ENCODE measurements at regions not wholly inside any gene's neighbourhood (a gene's known extent, or its start where the extent isn't known, plus 50 kb on each side); places are given as distances from the start of the nearest gene placed in this dataset.
"Not testable (repeated sequence)": the region's sequence is repeated elsewhere in the genome, so short reads cannot be mapped to it uniquely, and the experiment has no call there.

DNA sequence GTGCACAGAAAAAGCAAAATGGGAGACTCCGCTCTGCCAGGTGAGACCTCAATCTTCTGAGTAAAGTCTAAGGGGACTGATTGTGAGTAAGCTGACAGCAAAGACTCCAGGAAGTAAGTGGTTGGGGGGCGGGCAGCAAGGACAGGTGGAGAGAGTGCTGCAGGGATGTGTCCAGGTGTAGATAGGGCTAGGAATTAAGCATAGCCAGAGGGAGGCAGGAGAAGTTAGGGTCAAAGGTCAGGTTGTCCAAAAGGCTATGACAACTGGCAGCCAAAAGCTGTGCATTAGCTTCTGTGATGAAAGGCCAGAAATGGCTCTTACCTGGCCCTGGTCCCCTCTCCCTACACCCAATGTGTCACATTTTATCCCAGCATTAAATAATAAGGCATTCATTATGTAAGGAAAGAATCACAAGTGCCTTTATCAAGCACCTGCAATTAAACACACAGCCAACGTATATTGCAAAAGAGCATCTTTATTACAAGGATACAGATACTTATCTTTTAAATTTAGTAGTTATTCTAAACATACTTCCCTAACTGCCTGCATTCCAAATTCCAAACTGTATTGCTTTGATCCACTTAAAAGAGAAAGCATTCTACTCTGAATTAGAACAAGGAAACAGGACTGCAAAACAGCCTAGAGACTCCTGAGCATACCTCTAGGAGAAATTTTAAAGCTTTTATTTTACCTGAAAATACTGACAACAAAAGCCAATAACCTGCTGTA is 247.9 kb downstream of the IRS1 start:
- H3K4me1 Mint-ChIP-seq = no peaks in the 10 kb centered on the region

DNA sequence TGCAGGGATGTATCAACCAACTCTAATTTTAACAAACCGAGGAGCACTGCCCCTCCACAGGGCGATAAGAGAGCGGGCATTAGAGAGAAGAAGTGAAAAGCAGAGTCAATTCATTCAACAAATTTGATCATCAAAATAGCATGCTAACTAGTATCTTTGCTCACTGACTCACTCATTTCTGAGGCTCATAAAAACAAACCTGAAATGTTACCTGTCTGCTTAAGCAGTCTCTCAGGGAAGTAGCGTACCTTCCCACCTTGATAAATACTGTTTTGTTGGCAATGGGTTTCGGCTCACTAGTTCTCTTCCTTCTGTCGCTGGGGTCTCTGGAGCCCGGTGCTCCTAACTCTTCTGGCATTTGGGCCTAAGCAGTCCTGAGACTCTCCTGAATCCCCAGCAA is 248.8 kb downstream of the IRS1 start:
- no peaks in the 10 kb centered on the region for H3K9me3 ChIP-seq (ENCODE audit: control insufficient read depth in 1 of 2, low read length in 2 of 2)
- peaks cover 0 to 2% of the 10 kb centered on the region in 2 donors for H3K27me3 Mint-ChIP-seq
- no peak overlapping the region for H3K27ac ChIP-seq (ENCODE audit: low read depth, low read length)
- peaks cover 0 to 3% (median 0%) of the 10 kb centered on the region in 8 donors for H3K9me3 Mint-ChIP-seq
- intact Hi-C loops (cut with micrococcal nuclease) = no loop called here
- H3K4me1 Mint-ChIP-seq = no peaks in the 10 kb centered on the region
- no peak for DNase-seq
- H3K36me3 Mint-ChIP-seq = no peaks in the 10 kb centered on the region
- POLR2A ChIA-PET (ENCODE audit: partially characterized antibody) = no interaction called here
- H3K4me3 Mint-ChIP-seq = no peak overlapping the region
- H3K4me1 ChIP-seq (ENCODE audit: insufficient read depth, low read length) = no peaks in the 10 kb centered on the region
- H3K27ac Mint-ChIP-seq = no peak overlapping the region
- CTCF ChIA-PET (ENCODE audit: partially characterized antibody) = no interaction called here
- no peaks in the 10 kb centered on the region for H3K36me3 ChIP-seq (ENCODE audit: insufficient read depth, low read length)
- no peaks in the 10 kb centered on the region for H3K27me3 ChIP-seq (ENCODE audit: insufficient read depth, low read length)
- no peak overlapping the region for H3K4me3 ChIP-seq (ENCODE audit: low read length in 2 of 2)

More for the DNA sequence above, 247.9 kb downstream of the IRS1 start:
- Histone ChIP-seq H3K4me3 (ENCODE audit: low read length in 2 of 2) (no peak overlapping the region), H3K9me3 (ENCODE audit: control insufficient read depth in 1 of 2, low read length in 2 of 2) (no peaks in the 10 kb centered on the region), H3K4me1 (ENCODE audit: insufficient read depth, low read length) (no peaks in the 10 kb centered on the region), H3K27me3 (ENCODE audit: insufficient read depth, low read length) (no peaks in the 10 kb centered on the region), H3K27ac (ENCODE audit: low read depth, low read length) (no peak overlapping the region), H3K36me3 (ENCODE audit: insufficient read depth, low read length) (no peaks in the 10 kb centered on the region)
- no peaks in the 10 kb centered on the region for H3K36me3 Mint-ChIP-seq
- ChIA-PET CTCF (ENCODE audit: partially characterized antibody) (no interaction called here), POLR2A (ENCODE audit: partially characterized antibody) (no interaction called here)
- intact Hi-C loops (cut with micrococcal nuclease) = no loop called here
- H3K9me3 Mint-ChIP-seq = no peaks in the 10 kb centered on the region
- no peak overlapping the region for H3K4me3 Mint-ChIP-seq
- no peak for DNase-seq
- H3K27ac Mint-ChIP-seq = no peak overlapping the region
- peaks cover 0 to 2% of the 10 kb centered on the region in 2 donors for H3K27me3 Mint-ChIP-seq

DNA sequence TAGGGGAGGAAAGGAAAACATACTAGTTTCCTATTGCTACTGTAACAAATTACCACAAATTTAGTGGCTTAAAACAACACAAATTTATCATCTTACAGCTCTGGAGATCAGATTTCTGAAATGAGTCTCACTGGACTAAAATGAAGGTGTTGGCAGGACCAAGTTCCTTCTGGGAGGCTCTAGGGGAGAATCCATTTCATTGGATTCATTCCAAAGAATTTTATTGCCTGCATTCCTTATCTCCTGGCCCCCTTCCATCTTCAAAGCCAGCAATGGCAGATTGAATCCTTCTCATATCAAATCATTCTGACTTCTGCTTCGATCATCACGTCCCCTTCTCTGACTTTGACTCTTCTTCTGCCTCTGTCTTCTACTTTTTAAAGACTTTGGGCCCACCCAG is 250.9 kb downstream of the IRS1 start:
- Mint-ChIP-seq H3K9me3 (peaks cover 0 to 3% (median 0%) of the 10 kb centered on the region in 8 donors), H3K36me3 (no peaks in the 10 kb centered on the region), H3K27me3 (peaks cover 0 to 2% of the 10 kb centered on the region in 2 donors), H3K27ac (no peak overlapping the region), H3K4me3 (no peak overlapping the region), H3K4me1 (no peaks in the 10 kb centered on the region)
- no peaks in the 10 kb centered on the region for H3K36me3 ChIP-seq (ENCODE audit: insufficient read depth, low read length)
- no peaks in the 10 kb centered on the region for H3K9me3 ChIP-seq (ENCODE audit: control insufficient read depth in 1 of 2, low read length in 2 of 2)
- no peaks in the 10 kb centered on the region for H3K27me3 ChIP-seq (ENCODE audit: insufficient read depth, low read length)
- ChIA-PET POLR2A (ENCODE audit: partially characterized antibody) (no interaction called here), CTCF (ENCODE audit: partially characterized antibody) (no interaction called here)
- H3K4me1 ChIP-seq (ENCODE audit: insufficient read depth, low read length) = no peaks in the 10 kb centered on the region
- intact Hi-C loops (cut with micrococcal nuclease) = no loop called here
- H3K4me3 ChIP-seq (ENCODE audit: low read length in 2 of 2) = no peak overlapping the region
- no peak overlapping the region for H3K27ac ChIP-seq (ENCODE audit: low read depth, low read length)
- DNase-seq = no peak

DNA sequence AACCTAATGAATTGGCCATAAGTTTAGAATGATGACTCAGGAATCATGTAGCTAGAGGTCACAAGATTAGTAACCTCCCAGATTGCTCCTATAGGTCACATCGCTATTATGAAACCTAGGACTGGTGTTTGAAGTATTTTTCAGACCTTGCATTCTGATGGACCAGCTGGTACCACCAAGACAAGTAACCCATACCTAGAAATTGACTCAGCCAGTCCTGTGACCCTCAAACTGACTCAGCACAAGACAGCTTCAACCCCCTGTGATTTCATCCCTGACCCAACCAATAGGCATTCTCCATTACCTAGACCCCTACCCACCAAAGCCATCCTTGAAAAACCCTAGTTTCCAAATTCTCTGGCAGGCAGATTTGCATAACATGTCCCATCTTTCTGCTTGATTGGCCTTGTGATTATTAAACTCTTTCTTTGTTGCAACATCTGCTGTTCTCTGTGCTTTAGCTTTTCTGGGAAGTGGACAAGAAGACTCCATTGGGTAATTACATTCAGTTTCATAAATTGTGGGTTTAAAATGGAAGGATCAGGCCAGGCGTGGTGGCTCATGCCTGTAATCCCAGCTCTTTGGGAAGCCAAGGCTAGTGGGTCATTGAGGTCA is 254.9 kb downstream of the IRS1 start:
- Histone ChIP-seq H3K27me3 (ENCODE audit: insufficient read depth, low read length) (no peaks in the 10 kb centered on the region), H3K27ac (ENCODE audit: low read depth, low read length) (no peak overlapping the region), H3K9me3 (ENCODE audit: control insufficient read depth in 1 of 2, low read length in 2 of 2) (no peaks in the 10 kb centered on the region), H3K4me3 (ENCODE audit: low read length in 2 of 2) (no peak overlapping the region), H3K4me1 (ENCODE audit: insufficient read depth, low read length) (no peaks in the 10 kb centered on the region), H3K36me3 (ENCODE audit: insufficient read depth, low read length) (no peaks in the 10 kb centered on the region)
- Mint-ChIP-seq H3K4me3 (no peak overlapping the region), H3K27me3 (peaks cover 5 to 8% of the 10 kb centered on the region in 2 donors), H3K4me1 (peaks cover 0 to 2% (median under 1%) of the 10 kb centered on the region in 4 donors), H3K9me3 (peaks cover 0 to 10% (median 0%) of the 10 kb centered on the region in 8 donors), H3K36me3 (no peaks in the 10 kb centered on the region), H3K27ac (no peak overlapping the region)
- POLR2A ChIA-PET (ENCODE audit: partially characterized antibody) = no interaction called here
- CTCF ChIA-PET (ENCODE audit: partially characterized antibody) = no interaction called here
- intact Hi-C loops (cut with micrococcal nuclease) = no loop called here
- no peak for DNase-seq

DNA sequence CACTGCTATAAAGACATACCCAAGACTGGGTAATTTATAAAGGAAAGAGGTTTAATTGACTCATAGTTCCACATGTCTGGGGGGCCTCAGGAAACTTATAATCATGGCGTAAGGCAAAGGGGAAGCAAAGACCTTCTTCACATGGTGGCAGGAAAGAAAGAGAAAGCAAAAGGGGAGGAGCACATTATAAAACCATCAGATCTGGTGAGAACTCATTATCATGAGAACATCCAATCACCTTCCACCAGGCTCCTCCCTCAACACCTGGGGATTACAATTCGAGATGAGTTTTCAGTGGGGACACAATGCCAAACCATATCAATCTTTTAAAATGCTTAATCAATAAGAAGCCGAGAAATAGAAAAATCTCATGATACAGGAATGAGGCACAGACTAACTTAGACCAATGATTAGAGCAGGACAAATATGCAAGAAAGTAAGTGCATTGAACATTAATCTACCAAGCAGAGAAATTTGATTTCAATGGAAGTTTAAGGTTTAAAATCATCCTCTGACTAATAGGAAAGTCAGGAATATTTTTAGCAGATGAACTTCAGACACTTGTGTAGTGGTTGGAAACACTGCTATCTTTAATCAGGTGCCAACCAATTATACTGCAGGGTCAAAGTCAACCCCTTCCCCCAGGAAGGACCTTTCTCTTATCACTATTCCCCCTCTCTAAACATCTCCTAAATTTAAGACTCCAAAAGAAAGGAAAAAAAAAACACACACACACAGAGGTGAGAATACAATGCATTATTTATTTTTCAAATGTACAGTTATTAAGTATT is 259.2 kb downstream of the IRS1 start:
- Histone ChIP-seq H3K36me3 (ENCODE audit: insufficient read depth, low read length) (no peaks in the 10 kb centered on the region), H3K4me1 (ENCODE audit: insufficient read depth, low read length) (no peaks in the 10 kb centered on the region), H3K27me3 (ENCODE audit: insufficient read depth, low read length) (no peaks in the 10 kb centered on the region), H3K4me3 (ENCODE audit: low read length in 2 of 2) (no peak overlapping the region), H3K27ac (ENCODE audit: low read depth, low read length) (no peak overlapping the region), H3K9me3 (ENCODE audit: control insufficient read depth in 1 of 2, low read length in 2 of 2) (no peaks in the 10 kb centered on the region)
- no peak overlapping the region for H3K27ac Mint-ChIP-seq
- peaks cover 8 to 9% of the 10 kb centered on the region in 2 donors for H3K27me3 Mint-ChIP-seq
- no peaks in the 10 kb centered on the region for H3K36me3 Mint-ChIP-seq
- H3K9me3 Mint-ChIP-seq = peaks cover 0 to 8% (median 0%) of the 10 kb centered on the region in 8 donors
- peaks cover 0 to 2% (median under 1%) of the 10 kb centered on the region in 4 donors for H3K4me1 Mint-ChIP-seq
- no peak for DNase-seq
- no peak overlapping the region for H3K4me3 Mint-ChIP-seq
- POLR2A ChIA-PET (ENCODE audit: partially characterized antibody) = no interaction called here
- intact Hi-C loops (cut with micrococcal nuclease) = no loop called here
- CTCF ChIA-PET (ENCODE audit: partially characterized antibody) = no interaction called here

DNA sequence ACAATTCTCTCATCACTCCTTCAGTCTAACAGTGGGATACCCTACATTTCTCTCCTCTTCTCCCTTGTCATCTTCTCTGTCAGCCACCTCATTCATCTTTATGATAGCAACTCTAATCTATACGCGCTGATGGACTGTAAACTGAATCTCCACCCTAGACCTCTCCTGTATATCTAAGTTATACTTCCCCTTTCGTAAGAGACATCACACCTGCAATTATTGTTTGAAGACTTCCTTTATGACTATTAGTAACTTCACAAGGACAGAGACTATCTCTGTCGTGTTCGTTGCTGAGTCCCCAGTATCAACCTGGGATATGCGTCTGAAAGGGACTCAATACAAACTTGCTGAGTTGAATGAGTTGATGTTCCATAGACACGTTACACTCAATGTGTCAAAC is 263.2 kb downstream of the IRS1 start:
- Histone ChIP-seq H3K9me3 (ENCODE audit: control insufficient read depth in 1 of 2, low read length in 2 of 2) (no peaks in the 10 kb centered on the region), H3K27me3 (ENCODE audit: insufficient read depth, low read length) (no peaks in the 10 kb centered on the region), H3K27ac (ENCODE audit: low read depth, low read length) (no peak overlapping the region), H3K4me1 (ENCODE audit: insufficient read depth, low read length) (no peaks in the 10 kb centered on the region), H3K36me3 (ENCODE audit: insufficient read depth, low read length) (no peaks in the 10 kb centered on the region), H3K4me3 (ENCODE audit: low read length in 2 of 2) (no peak overlapping the region)
- intact Hi-C loops (cut with micrococcal nuclease) = no loop called here
- peaks cover 3 to 10% of the 10 kb centered on the region in 2 donors for H3K27me3 Mint-ChIP-seq
- ChIA-PET CTCF (ENCODE audit: partially characterized antibody) (no interaction called here), POLR2A (ENCODE audit: partially characterized antibody) (no interaction called here)
- DNase-seq = no peak
- no peak overlapping the region for H3K27ac Mint-ChIP-seq
- H3K4me3 Mint-ChIP-seq = no peak overlapping the region
- peaks cover 0 to 4% (median 0%) of the 10 kb centered on the region in 8 donors for H3K9me3 Mint-ChIP-seq
- no peaks in the 10 kb centered on the region for H3K36me3 Mint-ChIP-seq
- H3K4me1 Mint-ChIP-seq = peaks cover 0 to 2% (median under 1%) of the 10 kb centered on the region in 4 donors

DNA sequence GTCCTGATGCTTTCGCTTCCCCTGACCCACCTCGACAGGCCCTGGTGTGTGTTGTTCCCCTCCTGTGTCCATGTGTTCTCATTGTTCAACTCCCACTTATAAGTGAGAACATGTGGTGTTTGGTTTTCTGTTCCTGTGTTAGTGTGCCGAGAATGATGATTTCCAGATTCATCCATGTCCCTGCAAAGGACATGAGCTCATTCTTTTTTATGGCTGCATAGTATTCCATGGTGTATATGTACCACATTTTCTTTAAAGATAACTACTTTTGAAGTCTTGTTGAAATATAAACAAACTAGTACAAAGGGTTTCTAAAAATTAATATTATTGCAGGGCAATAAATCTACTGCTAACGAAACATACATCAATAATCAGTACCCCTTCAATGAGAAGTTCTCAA is 266.6 kb downstream of the IRS1 start:
- intact Hi-C loops (cut with micrococcal nuclease); POLR2A ChIA-PET (ENCODE audit: partially characterized antibody); H3K4me3 Mint-ChIP-seq; H3K4me1 ChIP-seq (ENCODE audit: insufficient read depth, low read length); H3K27ac ChIP-seq (ENCODE audit: low read depth, low read length); H3K27me3 ChIP-seq (ENCODE audit: insufficient read depth, low read length); H3K27me3 Mint-ChIP-seq; H3K36me3 Mint-ChIP-seq; H3K36me3 ChIP-seq (ENCODE audit: insufficient read depth, low read length); DNase-seq; H3K4me3 ChIP-seq (ENCODE audit: low read length in 2 of 2); H3K9me3 Mint-ChIP-seq; H3K4me1 Mint-ChIP-seq; H3K27ac Mint-ChIP-seq; CTCF ChIA-PET (ENCODE audit: partially characterized antibody); H3K9me3 ChIP-seq (ENCODE audit: control insufficient read depth in 1 of 2, low read length in 2 of 2): not testable (repeated sequence)
